Central memory CD4-positive, alpha-beta T cell (primary cell): ENCODE measurements at regions not wholly inside any gene's neighbourhood (a gene's known extent, or its start where the extent isn't known, plus 50 kb on each side); places are given as distances from the start of the nearest gene placed in this dataset.

ENCODE experiments used
- DNase-seq: peaks from one replicate; pipeline ENCODE4 v3.0.0; 2022

DNA sequence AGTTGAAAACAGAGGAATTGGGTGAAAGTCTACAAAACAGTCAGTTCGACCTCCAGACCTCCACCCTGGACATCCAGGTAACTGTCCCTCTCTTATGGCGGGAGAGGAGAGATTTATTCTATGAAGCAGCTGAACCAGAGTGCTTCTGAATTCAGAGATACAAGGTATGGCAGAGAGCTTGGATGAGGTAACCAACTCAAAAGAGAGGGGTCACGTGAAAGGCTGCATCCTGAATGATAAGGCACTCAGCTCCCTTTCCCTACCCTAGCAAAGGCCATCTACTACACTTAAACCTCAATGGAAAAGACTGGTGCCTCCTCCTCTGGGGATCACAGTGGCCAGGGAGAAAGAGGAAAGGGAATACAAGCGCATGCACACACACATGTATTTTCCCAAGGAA, 88.4 kb upstream of the KCNA3 start:
- no peak for DNase-seq

- DNase-seq: no peak
Measured at GRCh38 chr1:110760321-110760720, 85.6 kb upstream of the KCNA3 start.

DNA sequence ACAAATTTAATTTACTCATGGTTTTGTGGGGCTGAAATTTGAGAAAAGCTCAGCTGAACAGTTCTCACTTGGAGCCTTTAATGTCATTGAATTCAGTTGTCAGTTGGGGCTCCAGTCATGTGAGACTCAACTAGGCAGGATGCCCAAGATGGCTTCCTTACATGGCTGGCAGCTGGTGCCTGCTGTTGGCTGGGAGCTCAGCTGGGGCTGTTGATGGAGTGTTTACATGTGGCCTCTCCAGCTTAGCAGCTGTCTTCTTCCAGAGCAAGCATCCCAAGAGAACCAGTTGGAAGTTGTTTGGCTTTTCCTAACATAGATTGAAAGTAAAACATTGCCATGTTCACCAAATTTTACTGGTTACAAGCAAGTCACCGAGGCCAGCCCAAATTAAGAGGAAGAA, 81.8 kb upstream of the KCNA3 start:
- DNase-seq: no peak

- no peak for DNase-seq
Measured at GRCh38 chr1:110752941-110753725, 78.4 kb upstream of the KCNA3 start.

DNA sequence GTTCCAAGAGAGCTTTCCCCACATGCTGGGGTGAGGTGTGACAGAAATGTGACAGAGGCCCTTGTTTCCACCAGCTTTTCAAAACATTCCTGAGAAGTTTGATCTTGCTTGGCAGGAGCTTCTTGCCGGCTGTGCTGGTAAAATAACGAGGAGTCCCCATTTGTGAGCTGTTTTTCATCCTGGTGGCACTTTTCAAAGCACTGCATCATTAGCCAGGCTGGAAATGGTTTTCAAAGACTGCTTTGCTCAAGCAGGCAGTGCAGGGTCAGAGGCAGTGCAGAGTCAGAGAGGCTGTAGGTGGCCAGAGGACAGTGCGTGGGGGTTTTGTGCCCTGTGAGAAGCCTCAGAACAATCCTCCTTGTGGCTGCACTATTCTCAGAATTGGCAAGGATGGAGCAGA, 75.8 kb upstream of the KCNA3 start:
- DNase-seq: no peak

- no peak for DNase-seq
Measured at GRCh38 chr1:110749960-110750359, 75.2 kb upstream of the KCNA3 start.

- DNase-seq: peak; percentile 46
Measured at GRCh38 chr1:110746644-110747259, 72.0 kb upstream of the KCNA3 start.

GRCh38 chr1:110743397-110743796, 68.7 kb upstream of the KCNA3 start:
- DNase-seq: no peak

DNA sequence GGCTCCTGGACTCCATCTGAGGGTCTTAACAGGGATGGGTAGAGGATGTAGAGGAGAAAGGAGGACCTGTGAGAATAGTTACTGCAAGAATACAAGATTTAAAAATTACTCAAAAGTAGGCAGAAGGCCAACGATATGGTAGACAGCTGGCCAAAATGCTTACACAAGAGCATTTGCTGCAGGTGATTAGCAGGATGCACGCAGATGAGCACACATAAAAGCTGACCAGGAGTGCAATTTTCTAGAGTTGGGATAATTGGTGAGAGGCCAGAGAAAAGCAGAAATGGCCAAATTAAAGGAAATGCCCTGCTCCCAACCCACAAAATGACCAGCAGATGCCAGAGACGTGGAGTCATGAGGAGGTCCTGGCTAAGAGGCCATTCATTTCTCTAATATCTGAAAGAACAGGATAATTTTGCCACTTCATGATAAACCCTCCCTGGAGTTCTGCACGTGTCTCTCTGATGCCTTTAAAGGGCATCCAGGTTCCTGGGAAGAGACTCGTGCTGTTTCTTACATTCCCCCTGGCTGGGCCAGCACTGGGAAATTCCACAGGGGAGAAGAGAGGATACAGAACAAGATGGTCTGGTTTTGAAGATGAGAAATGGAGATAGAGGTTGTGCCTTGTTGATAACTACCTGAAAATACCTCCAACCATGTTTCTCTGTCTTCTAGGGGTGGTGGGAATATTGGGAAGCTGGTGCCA, 62.3 kb upstream of the KCNA3 start:
- no peak for DNase-seq

DNA sequence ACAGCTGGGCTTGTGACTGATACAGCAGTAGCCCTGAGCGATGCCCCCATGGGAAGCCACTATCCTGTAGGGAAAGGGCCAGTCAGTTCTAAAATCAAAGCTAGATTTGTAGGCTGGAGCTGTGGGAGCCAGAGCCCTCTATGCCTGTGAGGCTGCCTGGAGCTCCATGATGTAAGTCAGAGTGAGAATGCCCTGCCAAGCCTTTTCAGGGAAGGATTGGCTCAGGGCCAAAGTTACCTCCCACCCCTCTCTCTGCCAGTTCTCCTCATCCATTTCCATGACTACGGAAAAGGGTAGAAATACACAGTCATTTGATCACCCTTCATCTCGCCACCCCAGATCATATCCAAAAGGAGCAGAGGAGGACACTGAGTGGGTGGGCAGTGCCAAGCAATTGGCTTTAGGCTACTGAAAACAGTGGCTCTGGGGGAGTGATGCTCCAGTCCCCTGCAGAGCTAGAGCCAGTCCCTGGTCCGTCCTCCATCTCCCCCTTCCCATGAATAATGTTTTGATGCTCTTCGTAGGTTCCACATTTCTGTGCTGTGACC, 59.5 kb upstream of the KCNA3 start:
- DNase-seq: no peak

- no peak for DNase-seq
Measured at GRCh38 chr1:110731529-110731928, 56.8 kb upstream of the KCNA3 start.

DNA sequence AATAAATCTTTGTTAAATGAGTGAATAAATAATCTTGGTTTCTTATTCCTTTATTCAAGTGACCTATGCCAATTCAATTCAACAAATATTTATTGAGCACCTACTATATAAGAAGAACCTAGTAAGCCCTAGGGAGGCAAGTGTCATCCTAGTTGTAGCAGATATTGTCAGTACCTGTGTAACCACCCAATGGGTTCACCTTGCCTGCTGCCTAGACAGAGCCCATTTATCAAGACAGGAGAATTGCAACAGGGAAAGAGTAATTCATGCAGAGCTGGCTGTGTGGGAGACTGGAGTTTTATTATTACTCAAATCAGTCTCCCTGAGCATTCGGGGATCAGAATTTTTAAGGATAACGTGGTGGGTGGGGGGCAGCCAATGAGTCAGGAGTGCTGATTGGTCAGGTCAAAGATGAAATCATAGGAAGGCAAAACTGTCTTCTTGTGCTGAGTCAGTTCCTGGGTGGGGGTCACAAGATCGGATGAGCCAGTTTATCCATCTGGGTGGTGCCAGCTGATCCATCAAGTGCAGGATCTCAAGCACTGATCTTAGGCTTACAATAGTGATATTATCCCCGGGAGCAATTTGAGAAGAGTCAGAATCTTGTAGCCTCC, 53.8 kb upstream of the KCNA3 start:
- DNase-seq: no peak

DNA sequence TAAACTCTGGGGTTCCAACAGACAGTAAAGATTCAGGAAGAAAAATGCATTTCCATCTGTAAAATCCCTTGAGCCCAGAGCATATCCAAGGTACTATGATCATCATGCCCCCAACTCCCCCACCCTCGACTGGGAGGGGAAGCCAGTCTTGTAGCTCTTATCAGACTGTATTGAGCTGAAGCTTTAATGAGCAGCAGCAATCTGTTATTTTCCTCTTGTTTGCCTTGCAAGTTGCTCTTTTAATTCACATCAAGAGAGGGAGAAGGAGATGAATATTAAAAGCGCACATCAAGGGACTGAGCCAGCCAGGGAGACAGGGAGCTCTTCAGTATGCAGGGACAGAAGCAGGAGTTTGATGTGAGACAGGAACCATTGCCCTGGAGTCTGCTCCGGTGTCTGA, 52.5 kb upstream of the KCNA3 start:
- no peak for DNase-seq

DNA sequence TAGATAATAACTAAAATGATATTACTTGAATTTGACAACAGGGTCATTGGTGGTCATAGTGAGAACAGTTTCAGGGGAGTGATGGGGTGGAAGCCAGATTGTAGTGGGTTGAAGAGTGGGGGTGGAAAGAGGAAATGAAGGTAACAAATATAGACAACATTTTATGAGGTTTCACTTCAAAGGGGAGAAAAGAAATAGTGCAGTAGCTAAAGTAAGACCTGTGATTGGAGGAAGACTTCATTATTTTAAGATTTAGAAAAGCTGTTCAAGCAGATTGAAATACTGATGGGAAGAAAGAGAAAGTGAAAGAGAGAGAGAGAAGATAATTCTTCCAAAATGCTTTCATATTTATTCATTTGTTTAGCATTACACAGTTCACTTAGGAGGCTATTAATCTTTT, 52.0 kb upstream of the KCNA3 start:
- DNase-seq: peak; percentile 3
